Naive thymus-derived CD8-positive, alpha-beta T cell (primary cell): ENCODE measurements at regions not wholly inside any gene's neighbourhood (a gene's known extent, or its start where the extent isn't known, plus 50 kb on each side); places are given as distances from the start of the nearest gene placed in this dataset.

Experiments
- ATAC-seq, 2 donors: fragments of 150-1000 bp; cut with Tn5 transposase in 1 of 2; sonication (Bioruptor Pico), chemical (Tn5 transposase) in 1 of 2; 1 replicate in 1 of 2; 2 replicates in 1 of 2; pipeline ENCODE4 v1.10.0; 2021; ENCODE audit warnings: mild to moderate bottlenecking in 2 of 2, moderate library complexity in 2 of 2
- POLR2A ChIA-PET: fragments of 350-600 bp; sonication (Branson Sonifier 250); formaldehyde crosslinking; loops from one replicate; lab custom pipeline; 2021; ENCODE audit warnings: antibody characterized with exemption; lab: Charles Lee
- DNase-seq, 10 donors: peaks; one replicate each; pipeline versions ENCODE4 v3.0.0 to v3.0.0-alpha.2; 2020 to 2022
- H3K27ac Mint-ChIP-seq, 10 donors: one replicate each; pipeline ENCODE4 v1.8.0; 2020 to 2022; ENCODE audit warnings: mild to moderate bottlenecking in 10 of 10, mixed read lengths in 10 of 10, moderate library complexity in 4 of 10, inconsistent platforms in 1 of 10
- H3K27me3 Mint-ChIP-seq, 5 donors: one replicate each; pipeline ENCODE4 v1.8.0; 2021 to 2022; ENCODE audit warnings: mixed read lengths in 5 of 5
- H3K36me3 Mint-ChIP-seq, 3 donors: one replicate each; pipeline ENCODE4 v1.8.0; 2020 to 2022; ENCODE audit warnings: mixed read lengths in 3 of 3, mild to moderate bottlenecking in 2 of 3, inconsistent platforms in 1 of 3
- H3K4me1 Mint-ChIP-seq, 4 donors: one replicate each; pipeline ENCODE4 v1.8.0; 2021 to 2022; ENCODE audit warnings: mixed read lengths in 4 of 4
- H3K4me3 Mint-ChIP-seq, 10 donors: one replicate each; pipeline ENCODE4 v1.8.0; 2020 to 2022; ENCODE audit warnings: mild to moderate bottlenecking in 10 of 10, mixed read lengths in 10 of 10, moderate library complexity in 6 of 10, inconsistent platforms in 1 of 10
- H3K9me3 Mint-ChIP-seq, 9 donors: one replicate each; pipeline ENCODE4 v1.8.0; 2020 to 2022; ENCODE audit warnings: mixed read lengths in 9 of 9, mild to moderate bottlenecking in 3 of 9, inconsistent platforms in 1 of 9, moderate library complexity in 1 of 9

GRCh38 chr4:32037399-32037798 lies 1317.2 kb downstream of the PCDH7 start:
- DNase-seq (no peak), ATAC-seq (no peak)
- POLR2A ChIA-PET: no interaction called here
- H3K36me3 Mint-ChIP-seq: peaks cover 0 to 4% (median 0%) of the 10 kb centered on the region in 3 donors
- H3K4me1 Mint-ChIP-seq: no peaks in the 10 kb centered on the region
- H3K27me3 Mint-ChIP-seq: no peaks in the 10 kb centered on the region
- H3K4me3 Mint-ChIP-seq: no peak overlapping the region
- H3K27ac Mint-ChIP-seq: no peak overlapping the region
- H3K9me3 Mint-ChIP-seq: peaks cover 0 to 15% (median 8%) of the 10 kb centered on the region in 9 donors

- POLR2A ChIA-PET: interaction anchor here (0.5 kb wide), 1 partner anchor 44 kb away, joined by 3 read pairs; no protein-coding TSS in a partner anchor
- peaks cover 0 to 38% (median 6%) of the 10 kb centered on the region in 9 donors for H3K9me3 Mint-ChIP-seq
- DNase-seq (no peak), ATAC-seq (no peak)
- H3K4me1 Mint-ChIP-seq: no peaks in the 10 kb centered on the region
- no peak overlapping the region for H3K4me3 Mint-ChIP-seq
- H3K27me3 Mint-ChIP-seq: no peaks in the 10 kb centered on the region
- H3K27ac Mint-ChIP-seq: no peak overlapping the region
- no peaks in the 10 kb centered on the region for H3K36me3 Mint-ChIP-seq
Measured at GRCh38 chr4:32042486-32043247, 1322.5 kb downstream of the PCDH7 start.

GRCh38 chr4:32043248-32043633 lies 1323.1 kb downstream of the PCDH7 start:
- no peaks in the 10 kb centered on the region for H3K27me3 Mint-ChIP-seq
- DNase-seq (no peak), ATAC-seq (no peak)
- H3K36me3 Mint-ChIP-seq: no peaks in the 10 kb centered on the region
- peaks cover 0 to 38% (median 6%) of the 10 kb centered on the region in 9 donors for H3K9me3 Mint-ChIP-seq
- POLR2A ChIA-PET: no interaction called here
- no peaks in the 10 kb centered on the region for H3K4me1 Mint-ChIP-seq
- no peak overlapping the region for H3K4me3 Mint-ChIP-seq
- H3K27ac Mint-ChIP-seq: no peak overlapping the region

- Mint-ChIP-seq H3K4me3 (no peak overlapping the region), H3K36me3 (no peaks in the 10 kb centered on the region), H3K27me3 (no peaks in the 10 kb centered on the region), H3K27ac (no peak overlapping the region), H3K4me1 (no peaks in the 10 kb centered on the region), H3K9me3 (peaks cover 0 to 28% (median 7%) of the 10 kb centered on the region in 9 donors)
- DNase-seq (no peak), ATAC-seq (no peak)
- POLR2A ChIA-PET: no interaction called here
Measured at GRCh38 chr4:32061916-32062315, 1341.7 kb downstream of the PCDH7 start.

- ATAC-seq (no peak), DNase-seq (no peak)
- no peaks in the 10 kb centered on the region for H3K36me3 Mint-ChIP-seq
Measured at GRCh38 chr4:32073542-32073941, 1353.4 kb downstream of the PCDH7 start.

GRCh38 chr4:32087211-32087610 lies 1367.0 kb downstream of the PCDH7 start:
- H3K9me3 Mint-ChIP-seq: peaks cover 0 to 22% (median 10%) of the 10 kb centered on the region in 9 donors
- no peaks in the 10 kb centered on the region for H3K36me3 Mint-ChIP-seq
- H3K4me1 Mint-ChIP-seq: no peaks in the 10 kb centered on the region
- no peak overlapping the region for H3K27ac Mint-ChIP-seq
- no peak for ATAC-seq
- H3K4me3 Mint-ChIP-seq: no peak overlapping the region
- no peaks in the 10 kb centered on the region for H3K27me3 Mint-ChIP-seq
- POLR2A ChIA-PET: no interaction called here
- no peak for DNase-seq

More at GRCh38 chr4:32073542-32073941, 1353.4 kb downstream of the PCDH7 start:
- Mint-ChIP-seq H3K4me1 (no peaks in the 10 kb centered on the region), H3K4me3 (no peak overlapping the region), H3K27me3 (no peaks in the 10 kb centered on the region), H3K27ac (no peak overlapping the region), H3K9me3 (peaks cover 0 to 22% (median 8%) of the 10 kb centered on the region in 9 donors)
- POLR2A ChIA-PET: no interaction called here

- no peak overlapping the region for H3K27ac Mint-ChIP-seq
- H3K27me3 Mint-ChIP-seq: no peaks in the 10 kb centered on the region
- POLR2A ChIA-PET: no interaction called here
- DNase-seq: no peak
- peaks cover 0 to 12% (median 9%) of the 10 kb centered on the region in 9 donors for H3K9me3 Mint-ChIP-seq
- no peak overlapping the region for H3K4me3 Mint-ChIP-seq
- no peaks in the 10 kb centered on the region for H3K4me1 Mint-ChIP-seq
- H3K36me3 Mint-ChIP-seq: no peaks in the 10 kb centered on the region
- ATAC-seq: no peak
Measured at GRCh38 chr4:32094987-32095386, 1374.8 kb downstream of the PCDH7 start.

- no peak for ATAC-seq
- no peak for DNase-seq
- H3K27ac Mint-ChIP-seq: peak overlapping the region in 1 of 10 donors; percentile 27
- H3K36me3 Mint-ChIP-seq: peaks cover 0 to 3% (median 0%) of the 10 kb centered on the region in 3 donors
- H3K9me3 Mint-ChIP-seq: peaks cover 0 to 13% (median 4%) of the 10 kb centered on the region in 9 donors
- H3K4me1 Mint-ChIP-seq: no peaks in the 10 kb centered on the region
- no peaks in the 10 kb centered on the region for H3K27me3 Mint-ChIP-seq
- no peak overlapping the region for H3K4me3 Mint-ChIP-seq
- POLR2A ChIA-PET: no interaction called here
Measured at GRCh38 chr4:32102896-32103295, 1382.7 kb downstream of the PCDH7 start.

GRCh38 chr4:32106767-32107166 lies 1386.6 kb downstream of the PCDH7 start:
- POLR2A ChIA-PET: no interaction called here
- H3K27ac Mint-ChIP-seq: no peak overlapping the region
- H3K9me3 Mint-ChIP-seq: peaks cover 0 to 17% (median 5%) of the 10 kb centered on the region in 9 donors

GRCh38 chr4:32112891-32113290 lies 1392.7 kb downstream of the PCDH7 start:
- Mint-ChIP-seq H3K4me1 (no peaks in the 10 kb centered on the region), H3K27me3 (no peaks in the 10 kb centered on the region), H3K4me3 (no peak overlapping the region), H3K27ac (no peak overlapping the region), H3K36me3 (no peaks in the 10 kb centered on the region), H3K9me3 (peaks cover 0 to 10% (median under 1%) of the 10 kb centered on the region in 9 donors)
- ATAC-seq (no peak), DNase-seq (no peak)
- POLR2A ChIA-PET: no interaction called here

More at GRCh38 chr4:32106767-32107166, 1386.6 kb downstream of the PCDH7 start:
- DNase-seq (no peak), ATAC-seq (no peak)
- Mint-ChIP-seq H3K4me3 (no peak overlapping the region), H3K27me3 (no peaks in the 10 kb centered on the region), H3K36me3 (peaks cover 0 to 3% (median 0%) of the 10 kb centered on the region in 3 donors), H3K4me1 (no peaks in the 10 kb centered on the region)

GRCh38 chr4:32117693-32118092 lies 1397.5 kb downstream of the PCDH7 start:
- POLR2A ChIA-PET: no interaction called here
- no peak overlapping the region for H3K27ac Mint-ChIP-seq
- ATAC-seq: no peak
- H3K4me3 Mint-ChIP-seq: no peak overlapping the region
- DNase-seq: no peak
- peaks cover 0 to 10% (median 5%) of the 10 kb centered on the region in 9 donors for H3K9me3 Mint-ChIP-seq
- no peaks in the 10 kb centered on the region for H3K27me3 Mint-ChIP-seq
- H3K4me1 Mint-ChIP-seq: no peaks in the 10 kb centered on the region
- H3K36me3 Mint-ChIP-seq: no peaks in the 10 kb centered on the region

- Mint-ChIP-seq H3K27ac (no peak overlapping the region), H3K4me3 (no peak overlapping the region), H3K9me3 (peaks cover 2 to 19% (median 8%) of the 10 kb centered on the region in 9 donors), H3K36me3 (no peaks in the 10 kb centered on the region), H3K4me1 (no peaks in the 10 kb centered on the region), H3K27me3 (no peaks in the 10 kb centered on the region)
- ATAC-seq: no peak
- POLR2A ChIA-PET: no interaction called here
- no peak for DNase-seq
Measured at GRCh38 chr4:32119907-32120306, 1399.7 kb downstream of the PCDH7 start.

GRCh38 chr4:32128549-32128948 lies 1408.4 kb downstream of the PCDH7 start:
- Mint-ChIP-seq H3K4me1 (no peaks in the 10 kb centered on the region), H3K27me3 (no peaks in the 10 kb centered on the region), H3K36me3 (no peaks in the 10 kb centered on the region), H3K9me3 (peaks cover 2 to 26% (median 10%) of the 10 kb centered on the region in 9 donors), H3K27ac (no peak overlapping the region), H3K4me3 (no peak overlapping the region)
- POLR2A ChIA-PET: no interaction called here
- ATAC-seq (no peak), DNase-seq (no peak)
